ENCODE measurements at regions not wholly inside any gene's neighbourhood (a gene's known extent, or its start where the extent isn't known, plus 50 kb on each side); places are given as distances from the start of the nearest gene placed in this dataset.

DNA sequence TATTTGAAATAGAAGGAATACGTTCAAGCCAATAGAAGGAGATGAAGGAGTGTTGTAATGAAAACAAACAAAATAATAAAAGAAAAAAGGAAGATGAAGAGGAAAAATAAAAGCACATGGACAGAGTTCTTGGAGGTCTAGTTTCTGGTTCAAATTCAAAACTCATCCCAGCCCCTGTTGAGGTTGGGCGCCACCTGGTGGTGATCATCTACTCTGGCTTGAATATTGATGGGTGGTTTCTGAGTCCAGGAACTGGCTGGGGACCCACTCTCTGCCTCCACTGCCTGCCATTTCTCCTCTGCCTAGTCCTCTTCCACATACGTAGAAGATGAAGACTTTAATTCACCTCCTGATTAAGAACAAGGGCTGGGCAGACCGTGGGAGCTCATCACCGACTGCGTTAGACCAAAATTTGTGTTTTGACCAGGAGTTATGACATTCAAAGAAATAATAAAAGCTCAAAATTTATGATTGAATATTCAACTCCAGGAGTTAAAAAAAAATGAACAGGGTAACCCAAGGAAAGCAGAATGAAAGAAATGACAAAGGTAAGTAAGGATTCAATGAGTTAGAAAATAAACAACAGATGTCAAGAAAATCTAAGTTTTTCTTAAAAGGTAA, 99.0 kb upstream of the SLC1A3 start:
- no peak for TF ChIP-seq CHD1 (IDR thresholded peaks at IDR 0.05; ENCODE audit: low read depth, low read length)
- TF ChIP-seq CEBPB (IDR thresholded peaks at IDR 0.05; ENCODE audit: low read depth, low read length): no peak
- no peak for TF ChIP-seq RFX5 (IDR thresholded peaks at IDR 0.05; ENCODE audit: low read depth, low read length)
- TF ChIP-seq POLR2A (IDR thresholded peaks at IDR 0.05; ENCODE audit: low read depth, low read length): no peak
- TF ChIP-seq BHLHE40 (IDR thresholded peaks at IDR 0.05; ENCODE audit: low read depth, low read length): no peak
- TF ChIP-seq, protein P1, sequence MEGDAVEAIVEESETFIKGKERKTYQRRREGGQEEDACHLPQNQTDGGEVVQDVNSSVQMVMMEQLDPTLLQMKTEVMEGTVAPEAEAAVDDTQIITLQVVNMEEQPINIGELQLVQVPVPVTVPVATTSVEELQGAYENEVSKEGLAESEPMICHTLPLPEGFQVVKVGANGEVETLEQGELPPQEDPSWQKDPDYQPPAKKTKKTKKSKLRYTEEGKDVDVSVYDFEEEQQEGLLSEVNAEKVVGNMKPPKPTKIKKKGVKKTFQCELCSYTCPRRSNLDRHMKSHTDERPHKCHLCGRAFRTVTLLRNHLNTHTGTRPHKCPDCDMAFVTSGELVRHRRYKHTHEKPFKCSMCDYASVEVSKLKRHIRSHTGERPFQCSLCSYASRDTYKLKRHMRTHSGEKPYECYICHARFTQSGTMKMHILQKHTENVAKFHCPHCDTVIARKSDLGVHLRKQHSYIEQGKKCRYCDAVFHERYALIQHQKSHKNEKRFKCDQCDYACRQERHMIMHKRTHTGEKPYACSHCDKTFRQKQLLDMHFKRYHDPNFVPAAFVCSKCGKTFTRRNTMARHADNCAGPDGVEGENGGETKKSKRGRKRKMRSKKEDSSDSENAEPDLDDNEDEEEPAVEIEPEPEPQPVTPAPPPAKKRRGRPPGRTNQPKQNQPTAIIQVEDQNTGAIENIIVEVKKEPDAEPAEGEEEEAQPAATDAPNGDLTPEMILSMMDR (conservative IDR thresholded peaks at IDR 0.05; ENCODE audit: low read depth, low read length): peak; percentile 78
- peak; percentile 78 for TF ChIP-seq SMC3 (IDR thresholded peaks at IDR 0.05; ENCODE audit: low read depth, low read length)
- TF ChIP-seq MAZ (IDR thresholded peaks at IDR 0.05; ENCODE audit: borderline replicate concordance, low read depth, low read length): no peak
- TF ChIP-seq NFE2L2 (IDR thresholded peaks at IDR 0.05; ENCODE audit: low read depth, low read length): no peak

Data from IMR-90 (cell line).